Smooth muscle cell of the brain vasculature (primary cell): ENCODE measurements at regions not wholly inside any gene's neighbourhood (a gene's known extent, or its start where the extent isn't known, plus 50 kb on each side); places are given as distances from the start of the nearest gene placed in this dataset.
"Not testable (repeated sequence)": the region's sequence is repeated elsewhere in the genome, so short reads cannot be mapped to it uniquely, and the experiment has no call there.

Experiments used
- DNase-seq: peaks from one replicate; pipeline ENCODE4 v3.0.0-alpha.2; 2012; ENCODE audit warnings: low read depth, low spot score

GRCh38 chr11:16536513-16536912 is 180.2 kb upstream of the SOX6 start:
- DNase-seq = no peak

DNA sequence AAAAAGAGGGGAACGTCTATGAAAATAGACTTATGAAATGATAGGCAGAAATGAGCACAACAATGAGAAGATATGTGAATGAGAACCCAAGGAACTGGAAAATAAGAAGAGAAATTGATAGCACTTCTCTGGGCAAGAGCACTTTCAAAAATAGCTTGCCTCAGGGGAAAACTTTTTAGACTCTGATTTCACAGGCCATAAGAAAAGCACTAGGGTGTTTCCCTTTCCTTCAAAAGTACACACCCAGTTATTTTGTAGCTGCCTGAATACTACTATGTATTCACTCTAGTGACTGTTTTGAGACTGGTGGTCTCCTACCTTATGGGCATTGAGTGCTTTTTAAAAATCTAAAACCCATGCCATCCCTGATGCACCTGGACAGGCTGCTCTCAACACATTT is 172.3 kb upstream of the SOX6 start:
- no peak for DNase-seq

- DNase-seq = no peak
Measured at GRCh38 chr11:16527525-16528246, 171.3 kb upstream of the SOX6 start.

GRCh38 chr11:16526947-16527346 is 170.6 kb upstream of the SOX6 start:
- DNase-seq = no peak

DNA sequence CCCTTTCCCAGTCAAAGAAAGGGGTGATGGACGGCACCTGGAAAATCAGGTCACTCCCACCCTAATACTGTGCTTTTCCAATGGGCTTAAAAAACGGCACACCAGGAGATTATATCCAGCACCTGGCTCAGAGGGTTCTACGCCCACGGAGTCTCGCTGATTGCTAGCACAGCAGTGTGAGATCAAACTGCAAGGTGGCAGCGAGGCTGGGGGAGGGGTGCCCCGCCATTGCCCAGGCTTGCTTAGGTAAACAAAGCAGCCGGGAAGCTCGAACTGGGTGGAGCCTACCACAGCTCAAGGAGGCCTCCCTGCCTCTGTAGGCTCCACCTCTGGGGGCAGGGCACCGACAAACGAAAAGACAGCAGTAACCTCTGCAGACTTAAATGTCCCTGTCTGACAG is 164.4 kb upstream of the SOX6 start:
- DNase-seq = not testable (repeated sequence)

DNA sequence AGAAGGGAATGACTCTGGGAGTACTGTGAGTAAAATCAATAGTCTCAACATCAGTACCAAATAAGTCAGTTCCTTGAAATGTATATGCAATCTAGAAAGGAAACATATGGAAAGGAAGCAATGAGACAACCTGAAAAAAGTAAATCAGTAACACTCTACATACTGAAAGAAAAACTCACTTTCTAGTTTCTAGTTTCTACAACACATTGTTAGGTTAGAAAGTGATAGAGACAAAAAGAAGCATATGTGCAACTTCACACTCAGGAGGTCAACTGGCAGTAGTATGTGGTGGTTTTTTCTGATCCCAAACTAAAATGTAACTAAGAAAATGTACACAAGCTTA is 156.5 kb upstream of the SOX6 start:
- no peak for DNase-seq

DNA sequence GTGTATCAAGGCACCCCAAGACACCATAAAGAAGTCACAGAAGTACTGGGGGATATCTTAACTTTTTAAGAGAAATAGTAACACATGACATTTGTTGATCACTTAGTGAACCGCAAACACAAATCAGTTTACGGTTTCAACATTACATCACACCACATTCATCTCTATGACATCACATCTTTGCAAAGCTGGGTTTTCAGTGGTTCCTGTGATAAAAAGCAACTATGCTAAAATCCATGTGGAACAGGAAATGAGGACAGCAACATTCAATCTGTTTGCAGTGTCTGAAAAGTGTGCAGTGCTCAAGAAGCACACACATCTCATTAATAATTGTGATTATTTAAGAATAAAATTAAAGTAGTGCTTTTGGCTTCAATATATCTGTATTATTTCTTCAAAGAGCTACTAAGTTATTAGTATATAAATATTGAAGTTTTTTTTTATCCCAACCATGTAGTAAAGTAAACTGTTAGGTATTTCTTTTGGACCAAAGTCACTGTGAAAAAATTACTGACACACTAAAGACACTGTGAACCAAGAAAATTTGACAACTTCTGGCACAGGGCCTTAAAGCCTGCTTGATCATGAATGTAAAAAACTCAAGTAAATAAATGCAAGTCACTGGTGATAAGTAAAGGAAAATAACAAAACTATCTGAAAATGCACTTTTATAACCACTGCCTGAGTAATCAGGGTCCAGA is 156.0 kb upstream of the SOX6 start:
- DNase-seq = no peak

- no peak for DNase-seq
Measured at GRCh38 chr11:16511116-16512114, 155.1 kb upstream of the SOX6 start.

GRCh38 chr11:16505481-16505880 is 149.1 kb upstream of the SOX6 start:
- DNase-seq = no peak

DNA sequence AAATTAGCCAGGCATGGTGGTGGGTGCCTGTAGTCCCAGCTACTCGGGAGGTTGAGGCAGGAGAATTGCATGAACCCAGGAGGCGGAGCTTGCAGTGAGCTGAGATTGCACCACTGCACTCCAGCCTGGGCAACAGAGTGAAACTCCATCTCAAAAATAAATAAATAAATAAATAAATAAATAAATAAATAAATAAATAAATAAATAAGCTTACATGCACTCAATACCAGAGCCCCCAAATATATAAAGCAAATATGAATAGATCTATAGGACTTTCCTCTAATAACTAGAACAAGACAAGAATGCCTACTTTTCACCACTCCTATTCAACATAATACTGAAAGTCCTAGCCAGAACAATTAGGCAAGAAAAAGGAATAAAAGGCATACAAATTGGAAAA is 147.5 kb upstream of the SOX6 start:
- DNase-seq = not testable (repeated sequence)

DNA sequence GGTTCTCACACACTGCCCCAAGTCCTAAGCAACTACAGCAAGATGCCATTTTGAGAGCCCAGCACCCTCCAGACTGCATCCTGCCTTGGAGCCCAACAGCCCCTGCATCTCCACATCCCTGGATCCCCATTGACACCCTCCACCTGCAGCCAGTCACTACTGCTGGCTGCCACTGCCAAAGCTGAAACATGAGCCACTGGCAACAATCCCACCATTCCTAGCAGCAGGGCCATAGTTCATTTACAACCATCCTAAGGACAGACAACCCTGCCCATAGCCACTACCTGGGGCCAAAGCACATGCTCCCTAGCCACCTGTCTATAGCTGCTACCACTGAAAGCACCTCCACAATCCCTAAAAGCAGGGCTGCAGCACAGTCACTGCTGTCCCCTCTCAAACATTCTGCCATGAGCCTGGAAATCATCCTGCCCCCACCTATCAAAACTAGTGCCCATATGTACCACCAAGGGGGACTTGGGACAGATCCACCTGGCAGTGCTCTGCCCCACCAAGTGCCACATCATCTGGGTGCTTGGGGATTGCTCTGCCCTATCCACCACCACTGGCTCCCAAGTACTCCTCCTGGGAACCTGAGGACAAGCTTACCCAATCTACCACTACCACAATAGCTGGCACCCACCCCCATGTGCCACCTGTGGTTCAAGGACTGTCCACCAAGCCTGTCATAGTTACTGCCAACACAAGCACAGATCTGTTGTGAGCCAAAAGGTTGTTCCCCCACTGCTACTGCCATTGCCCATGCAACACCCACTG is 138.8 kb upstream of the SOX6 start:
- DNase-seq = no peak

DNA sequence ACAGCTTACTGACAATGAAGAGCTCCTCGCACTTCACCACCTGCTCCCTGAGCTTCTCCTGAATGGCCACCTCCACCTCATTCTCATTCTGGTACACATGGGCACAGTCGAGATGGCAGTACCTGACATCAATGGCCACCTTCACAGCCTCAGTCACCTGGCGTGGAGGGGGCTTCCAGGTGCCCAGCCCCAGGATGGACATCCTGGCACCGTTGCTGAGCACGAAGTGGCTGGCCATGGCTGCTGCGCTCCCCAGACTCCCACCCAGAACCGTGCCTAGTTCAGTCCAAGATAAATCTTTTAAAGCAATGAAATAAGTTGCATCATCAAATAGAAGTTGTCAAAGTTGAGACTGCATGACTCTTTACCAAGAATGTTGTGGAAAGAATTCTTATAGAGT is 128.1 kb upstream of the SOX6 start:
- DNase-seq = no peak

GRCh38 chr11:16474659-16475058 is 118.3 kb upstream of the SOX6 start:
- no peak for DNase-seq

GRCh38 chr11:16469968-16470367 is 113.6 kb upstream of the SOX6 start:
- DNase-seq = no peak

DNA sequence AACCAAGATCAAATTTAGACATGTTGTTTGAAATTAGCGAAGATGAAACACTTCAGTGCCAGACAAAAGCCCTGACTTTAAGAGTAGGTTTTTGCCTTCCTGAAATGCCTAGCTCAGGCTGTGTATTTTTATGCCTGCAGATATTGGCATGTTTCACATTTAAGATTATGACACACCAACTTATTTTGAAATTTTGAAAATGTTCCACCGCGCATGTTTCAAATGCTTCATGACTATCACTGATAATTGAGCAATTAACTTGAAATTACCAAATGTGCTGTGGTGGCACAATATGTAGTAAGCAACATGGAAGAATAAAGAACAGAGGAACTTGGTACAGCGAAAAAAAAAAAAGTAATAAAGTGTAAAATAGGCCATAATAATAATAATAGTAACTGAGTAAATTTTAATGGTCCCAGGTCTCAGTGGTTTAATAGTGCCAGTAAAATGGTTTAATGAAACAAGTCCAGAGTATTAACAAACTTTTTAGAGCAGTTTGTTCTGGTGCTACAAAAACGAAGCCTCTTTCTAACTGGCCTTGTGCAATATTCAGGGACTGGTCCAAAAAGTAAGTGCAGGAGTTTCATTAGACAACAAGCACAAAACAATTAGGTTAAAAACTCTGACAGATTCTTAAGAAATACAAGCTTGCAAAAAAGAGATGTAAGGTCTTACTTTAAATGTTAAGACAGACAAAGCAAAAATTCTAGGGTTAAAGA is 112.5 kb upstream of the SOX6 start:
- no peak for DNase-seq

- no peak for DNase-seq
Measured at GRCh38 chr11:16460508-16460907, 104.2 kb upstream of the SOX6 start.

GRCh38 chr11:16456366-16456765 is 100.0 kb upstream of the SOX6 start:
- no peak for DNase-seq

GRCh38 chr11:16454289-16454863 is 98.0 kb upstream of the SOX6 start:
- no peak for DNase-seq

GRCh38 chr11:16448123-16448717 is 91.9 kb upstream of the SOX6 start:
- DNase-seq = no peak

- no peak for DNase-seq
Measured at GRCh38 chr11:16441461-16441860, 85.1 kb upstream of the SOX6 start.
